ENCODE measurements at regions not wholly inside any gene's neighbourhood (a gene's known extent, or its start where the extent isn't known, plus 50 kb on each side); places are given as distances from the start of the nearest gene placed in this dataset.
"Not testable (repeated sequence)": the region's sequence is repeated elsewhere in the genome, so short reads cannot be mapped to it uniquely, and the experiment has no call there.

DNA sequence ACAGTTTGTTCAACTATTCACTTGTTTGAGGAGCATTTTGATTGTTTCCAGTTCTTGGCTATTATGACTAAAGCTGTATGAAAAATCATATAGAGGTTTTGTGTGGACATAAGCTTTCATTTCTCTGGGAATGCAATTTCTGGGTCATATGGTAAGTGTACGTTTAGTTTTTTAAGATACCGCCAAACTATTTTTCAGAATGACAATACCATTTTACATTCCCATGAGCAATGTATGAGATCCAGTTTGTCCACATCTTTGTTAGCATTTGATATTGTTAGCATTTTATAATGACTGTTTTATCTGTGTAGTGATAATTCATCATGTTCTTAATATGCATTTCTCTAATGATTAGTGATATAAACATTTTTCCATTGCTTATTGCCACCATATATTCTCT, 258.7 kb upstream of the CTNNB1 start:
- intact Hi-C loops (cut with DNase I): no loop called here
- DNase-seq: no peak
- ATAC-seq (ENCODE audit: poor library complexity): no peak

DNA sequence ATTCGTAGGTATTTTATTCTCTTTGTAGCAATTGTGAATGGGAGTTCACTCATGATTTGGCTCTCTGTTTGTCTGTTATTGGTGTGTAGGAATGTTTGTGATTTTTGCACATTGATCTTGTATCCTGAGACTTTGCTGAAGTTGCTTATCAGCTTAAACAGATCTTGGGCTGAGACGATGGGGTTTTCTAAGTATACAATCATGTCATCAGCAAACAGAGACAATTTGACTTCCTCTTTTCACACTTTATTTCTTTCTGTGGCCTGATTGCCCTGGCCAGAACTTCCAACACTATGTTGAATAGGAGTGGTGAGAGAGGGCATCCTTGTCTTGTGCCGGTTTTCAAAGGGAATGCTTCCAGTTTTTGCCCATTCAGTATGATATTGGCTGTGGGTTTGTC, 252.3 kb upstream of the CTNNB1 start:
- DNase-seq; ATAC-seq (ENCODE audit: poor library complexity); intact Hi-C loops (cut with DNase I): not testable (repeated sequence)

GRCh38 chr3:40949347-40949746, 250.0 kb upstream of the CTNNB1 start:
- DNase-seq; intact Hi-C loops (cut with DNase I); ATAC-seq (ENCODE audit: poor library complexity): not testable (repeated sequence)

DNA sequence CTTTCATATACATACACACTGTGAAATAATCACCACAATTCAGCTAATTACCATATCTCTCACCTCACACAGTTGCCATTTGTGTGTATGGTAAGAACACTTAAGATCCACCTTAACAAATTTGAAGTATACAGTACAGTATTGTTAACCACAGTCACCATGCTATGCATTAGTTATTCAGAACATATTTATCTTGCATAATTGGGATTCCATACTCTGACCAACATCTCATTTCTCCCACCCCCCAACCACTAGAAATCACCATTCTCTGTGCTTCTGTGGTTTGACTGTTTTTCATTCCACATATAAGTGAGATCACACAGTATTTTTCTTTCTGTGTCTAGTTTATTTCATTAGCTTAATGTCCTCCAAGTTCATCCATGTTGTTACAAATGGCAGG, 247.7 kb upstream of the CTNNB1 start:
- DNase-seq (no peak), ATAC-seq (ENCODE audit: poor library complexity) (no peak)
- intact Hi-C loops (cut with DNase I): no loop called here

- no peak for DNase-seq
- ATAC-seq (ENCODE audit: poor library complexity): no peak
- intact Hi-C loops (cut with DNase I): no loop called here
These were observed 238.0 kb upstream of the CTNNB1 start for GRCh38 chr3:40961104-40961857.

GRCh38 chr3:40962721-40963120, 236.6 kb upstream of the CTNNB1 start:
- ATAC-seq (ENCODE audit: poor library complexity) (no peak), DNase-seq (no peak)
- intact Hi-C loops (cut with DNase I): no loop called here

GRCh38 chr3:40968666-40969065, 230.6 kb upstream of the CTNNB1 start:
- intact Hi-C loops (cut with DNase I): no loop called here
- DNase-seq (no peak), ATAC-seq (ENCODE audit: poor library complexity) (no peak)

DNA sequence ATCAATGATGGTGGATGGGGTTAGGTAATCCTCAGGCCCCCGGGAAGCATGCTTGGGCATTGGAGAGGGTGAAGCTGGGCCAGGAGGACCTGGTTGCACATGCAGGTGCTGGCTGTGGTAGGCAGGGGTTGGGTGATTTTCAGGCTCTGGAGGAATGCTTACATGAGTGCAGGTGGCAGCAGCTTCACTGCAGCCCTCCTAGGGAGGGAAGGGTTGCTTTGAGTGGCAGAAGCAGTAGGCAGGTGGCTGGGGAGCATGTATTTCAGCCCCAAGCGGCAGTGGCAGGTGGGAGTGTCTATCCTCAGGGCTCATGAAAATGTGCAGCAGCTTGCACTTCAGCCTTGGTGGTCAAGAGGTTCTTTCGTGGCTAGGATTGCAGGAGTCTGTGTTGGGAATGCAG, 230.0 kb upstream of the CTNNB1 start:
- no peak for DNase-seq

GRCh38 chr3:40969756-40970466, 229.4 kb upstream of the CTNNB1 start:
- ATAC-seq (ENCODE audit: poor library complexity) (no peak), DNase-seq (no peak)
- intact Hi-C loops (cut with DNase I): loop anchor here (10.0 kb wide), 1 partner anchor 225 kb away; the partner anchor contains the start of gene CTNNB1

More for the DNA sequence above, 230.0 kb upstream of the CTNNB1 start:
- ATAC-seq (ENCODE audit: poor library complexity): no peak
- intact Hi-C loops (cut with DNase I): no loop called here

DNA sequence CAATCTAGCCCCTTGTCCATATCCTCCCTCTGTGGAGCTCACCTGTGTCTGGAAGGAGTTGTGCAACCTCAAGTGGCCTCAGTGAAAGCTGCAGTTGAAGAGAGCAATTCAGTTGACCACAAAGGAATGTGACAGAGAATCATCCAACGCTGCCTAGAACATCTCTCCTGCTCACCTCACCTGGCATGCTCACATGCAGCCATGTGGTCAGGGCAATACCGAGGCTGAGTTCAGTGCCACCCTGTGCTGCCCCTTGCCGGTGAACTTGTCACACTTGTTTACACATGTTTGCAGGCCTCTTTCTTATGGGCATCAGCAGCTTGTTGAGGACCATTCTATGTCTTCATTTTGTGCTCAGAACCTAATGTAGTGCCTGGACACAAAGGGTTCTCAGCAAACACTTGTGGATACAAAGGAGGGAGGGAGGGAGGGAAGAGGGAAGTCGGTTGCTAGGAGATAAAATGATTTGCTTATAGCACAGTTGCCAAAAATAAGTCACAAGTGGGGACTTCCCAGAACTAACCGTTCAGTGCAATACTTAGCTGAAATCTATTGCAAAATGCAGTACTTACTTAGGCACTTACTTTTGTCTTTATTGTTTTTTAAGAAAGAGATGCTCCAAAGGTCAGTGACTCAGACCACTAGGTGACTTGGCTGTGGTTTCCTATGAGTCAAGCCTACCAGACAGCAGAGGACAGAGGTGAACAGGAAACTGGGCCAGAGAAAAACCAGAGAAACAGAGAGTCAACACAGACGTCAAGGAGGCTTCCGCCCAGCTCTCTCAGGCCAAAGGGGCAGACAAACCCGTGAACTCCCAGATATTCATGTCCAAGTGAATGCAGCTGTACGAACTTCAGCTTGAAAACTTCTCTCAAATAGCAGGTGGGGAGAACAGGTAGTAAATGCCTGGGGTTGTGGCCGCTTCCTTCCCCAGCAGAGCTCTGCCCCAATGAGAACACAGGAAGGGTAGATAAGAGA, 227.8 kb upstream of the CTNNB1 start:
- DNase-seq: peak; percentile 69
- peak; percentile 91 for ATAC-seq (ENCODE audit: poor library complexity)
- intact Hi-C loops (cut with DNase I): loop anchor here (10.0 kb wide), 1 partner anchor 223 kb away; the partner anchor contains the start of gene CTNNB1

- DNase-seq (no peak), ATAC-seq (ENCODE audit: poor library complexity) (no peak)
- intact Hi-C loops (cut with DNase I): loop anchor here (10.0 kb wide), 1 partner anchor 222 kb away; the partner anchor contains the start of gene CTNNB1
These were observed 227.0 kb upstream of the CTNNB1 start for GRCh38 chr3:40972350-40972749.

DNA sequence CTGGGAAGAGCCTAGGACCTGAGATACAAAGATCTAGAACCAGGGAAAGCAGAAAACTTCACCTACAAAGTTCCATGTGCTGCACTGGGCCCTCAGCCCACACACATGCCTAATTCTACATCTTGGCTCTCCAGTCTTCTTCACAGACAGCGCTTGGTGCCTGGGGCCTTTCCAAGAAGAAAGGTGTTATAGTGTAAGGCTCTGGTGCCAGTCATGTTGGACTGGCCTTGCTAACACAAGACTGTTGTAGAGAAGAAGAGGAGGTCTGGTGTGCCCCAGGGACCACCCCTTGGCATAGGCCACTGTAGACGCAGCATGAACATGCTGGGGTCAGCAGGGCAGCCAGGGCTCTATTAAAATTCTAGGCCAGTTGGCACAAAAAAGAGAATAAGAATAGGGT, 226.2 kb upstream of the CTNNB1 start:
- no peak for ATAC-seq (ENCODE audit: poor library complexity)
- no peak for DNase-seq
- intact Hi-C loops (cut with DNase I): loop anchor here (10.0 kb wide), 1 partner anchor 222 kb away; the partner anchor contains the start of gene CTNNB1

DNA sequence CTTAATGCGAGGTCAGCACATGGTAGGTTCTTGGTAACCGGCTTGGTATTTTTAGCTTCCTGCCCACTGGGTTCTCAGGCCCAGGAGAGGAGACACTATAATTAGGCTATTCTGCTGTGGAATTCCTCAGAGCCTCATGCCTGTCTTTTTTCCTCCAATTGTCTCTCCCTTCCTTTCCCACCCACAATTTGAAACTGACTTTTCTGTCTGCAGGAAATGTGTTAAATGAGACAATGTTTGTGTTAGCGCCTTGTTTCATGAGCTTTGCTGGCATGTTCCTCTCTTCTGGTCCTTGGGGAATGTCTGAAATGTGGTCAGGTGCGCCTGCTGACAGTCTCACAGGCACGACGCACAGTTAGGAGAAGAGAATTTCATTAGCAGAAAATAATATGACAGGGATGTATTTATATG, 223.6 kb upstream of the CTNNB1 start:
- ATAC-seq (ENCODE audit: poor library complexity) (peak; percentile 47), DNase-seq (no peak)
- intact Hi-C loops (cut with DNase I): loop anchor here (10.0 kb wide), 1 partner anchor 219 kb away; the partner anchor contains the start of gene CTNNB1

- no peak for ATAC-seq (ENCODE audit: poor library complexity)
- intact Hi-C loops (cut with DNase I): loop anchor here (10.0 kb wide), 1 partner anchor 219 kb away; the partner anchor contains the start of gene CTNNB1
- DNase-seq: no peak
These were observed 223.1 kb upstream of the CTNNB1 start for GRCh38 chr3:40976241-40976640.

DNA sequence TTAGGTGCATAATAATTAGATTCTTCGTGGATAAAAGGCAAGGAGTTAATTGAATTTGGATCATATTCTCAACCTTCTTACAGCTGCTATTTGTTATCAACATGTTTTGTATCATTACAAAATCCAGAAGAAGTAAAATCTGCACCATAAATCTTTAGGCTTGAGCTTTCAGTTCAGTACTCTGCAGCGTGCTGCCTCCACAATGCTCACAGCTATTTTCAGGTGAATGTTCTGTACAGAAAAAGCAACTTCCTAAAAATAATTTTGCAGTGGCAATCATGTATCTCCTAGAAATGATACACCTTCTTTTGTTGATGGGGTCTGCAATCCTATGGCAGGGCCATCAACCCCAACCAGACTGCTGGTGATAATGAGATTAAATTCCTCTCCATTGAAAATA, 220.9 kb upstream of the CTNNB1 start:
- no peak for ATAC-seq (ENCODE audit: poor library complexity)
- intact Hi-C loops (cut with DNase I): loop anchor here (10.0 kb wide), 1 partner anchor 216 kb away; the partner anchor contains the start of gene CTNNB1

GRCh38 chr3:40979962-40980361, 219.3 kb upstream of the CTNNB1 start:
- no peak for DNase-seq
- intact Hi-C loops (cut with DNase I): loop anchor here (10.0 kb wide), 1 partner anchor 215 kb away; the partner anchor contains the start of gene CTNNB1
- ATAC-seq (ENCODE audit: poor library complexity): no peak

More for the DNA sequence above, 220.9 kb upstream of the CTNNB1 start:
- DNase-seq: no peak

- intact Hi-C loops (cut with DNase I): no loop called here
- no peak for DNase-seq
- no peak for ATAC-seq (ENCODE audit: poor library complexity)
These were observed 218.8 kb upstream of the CTNNB1 start for GRCh38 chr3:40980467-40980866.

DNA sequence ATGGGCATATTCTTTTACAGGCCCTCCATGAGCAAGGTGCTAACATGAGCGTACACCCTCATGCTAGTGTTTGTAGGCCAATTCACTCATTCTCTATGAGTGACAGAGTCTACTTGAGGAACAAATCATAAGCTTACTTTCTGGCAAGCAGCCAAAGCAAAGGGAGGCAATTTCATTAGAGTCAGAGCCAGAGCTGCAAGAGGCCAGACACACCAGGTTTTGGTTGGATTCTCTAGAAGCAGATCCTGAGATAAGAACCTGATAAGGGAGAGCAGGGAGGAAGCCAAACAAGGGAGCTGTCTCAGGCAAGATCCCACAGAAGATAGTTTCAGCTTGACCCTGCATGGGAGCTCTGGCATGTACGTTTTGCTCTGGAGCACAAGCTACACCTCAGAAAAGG, 214.1 kb upstream of the CTNNB1 start:
- DNase-seq (no peak), ATAC-seq (ENCODE audit: poor library complexity) (no peak)
- intact Hi-C loops (cut with DNase I): no loop called here
